ENCODE measurements at regions not wholly inside any gene's neighbourhood (a gene's known extent, or its start where the extent isn't known, plus 50 kb on each side); places are given as distances from the start of the nearest gene placed in this dataset.

DNA sequence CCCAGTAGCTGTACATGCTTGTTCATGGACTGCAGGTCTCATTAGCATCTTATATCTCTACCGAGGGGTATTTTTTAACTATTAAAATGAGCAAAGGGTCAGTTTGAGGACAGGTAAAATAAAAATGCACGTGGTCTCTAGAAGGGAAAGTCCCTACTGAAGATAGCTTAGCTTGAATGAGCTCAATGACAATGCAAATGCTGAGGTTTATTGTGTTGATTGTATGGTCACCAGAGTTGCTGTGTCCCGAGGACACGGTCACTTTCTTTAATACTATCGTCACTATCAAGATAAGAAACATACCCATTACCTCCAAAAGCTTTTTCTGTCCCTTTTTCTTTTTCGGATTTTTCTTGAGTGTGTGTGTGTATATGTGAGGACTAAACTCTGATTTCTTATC lies 250.5 kb upstream of the PRKX start:
- H3K4me3 ChIP-seq (ENCODE audit: low read depth, low read length, poor library complexity, severe bottlenecking) = no peak overlapping the region
- H3K9ac ChIP-seq (ENCODE audit: low read length) = no peak overlapping the region
- H3K27ac ChIP-seq (ENCODE audit: low read depth, low read length, poor library complexity, severe bottlenecking) = no peak overlapping the region
- H3K4me2 ChIP-seq (ENCODE audit: low read length) = no peak overlapping the region
- no peaks in the 10 kb centered on the region for H3K79me2 ChIP-seq (ENCODE audit: insufficient read depth, low read length)
- no peaks in the 10 kb centered on the region for H3K36me3 ChIP-seq (ENCODE audit: insufficient read depth, low read length)
- no peaks in the 10 kb centered on the region for H3K9me2 ChIP-seq (ENCODE audit: low read depth, low read length)
- no peaks in the 10 kb centered on the region for H4K20me1 ChIP-seq (ENCODE audit: insufficient read depth, low read length)
- H3K27me3 ChIP-seq (ENCODE audit: insufficient read depth, low read length) = no peaks in the 10 kb centered on the region
- H2AFZ ChIP-seq (ENCODE audit: low read length) = no peak overlapping the region
- no peaks in the 10 kb centered on the region for H3K4me1 ChIP-seq (ENCODE audit: insufficient read depth, low read length, severe bottlenecking)
- no peaks in the 10 kb centered on the region for H3K9me3 ChIP-seq (ENCODE audit: low read length)
- no peaks in the 10 kb centered on the region for H3F3A ChIP-seq (ENCODE audit: insufficient read depth, low read length)
- TF ChIP-seq EZH2 (IDR thresholded peaks at IDR 0.05; ENCODE audit: borderline replicate concordance, low read length) = no peak

DNA sequence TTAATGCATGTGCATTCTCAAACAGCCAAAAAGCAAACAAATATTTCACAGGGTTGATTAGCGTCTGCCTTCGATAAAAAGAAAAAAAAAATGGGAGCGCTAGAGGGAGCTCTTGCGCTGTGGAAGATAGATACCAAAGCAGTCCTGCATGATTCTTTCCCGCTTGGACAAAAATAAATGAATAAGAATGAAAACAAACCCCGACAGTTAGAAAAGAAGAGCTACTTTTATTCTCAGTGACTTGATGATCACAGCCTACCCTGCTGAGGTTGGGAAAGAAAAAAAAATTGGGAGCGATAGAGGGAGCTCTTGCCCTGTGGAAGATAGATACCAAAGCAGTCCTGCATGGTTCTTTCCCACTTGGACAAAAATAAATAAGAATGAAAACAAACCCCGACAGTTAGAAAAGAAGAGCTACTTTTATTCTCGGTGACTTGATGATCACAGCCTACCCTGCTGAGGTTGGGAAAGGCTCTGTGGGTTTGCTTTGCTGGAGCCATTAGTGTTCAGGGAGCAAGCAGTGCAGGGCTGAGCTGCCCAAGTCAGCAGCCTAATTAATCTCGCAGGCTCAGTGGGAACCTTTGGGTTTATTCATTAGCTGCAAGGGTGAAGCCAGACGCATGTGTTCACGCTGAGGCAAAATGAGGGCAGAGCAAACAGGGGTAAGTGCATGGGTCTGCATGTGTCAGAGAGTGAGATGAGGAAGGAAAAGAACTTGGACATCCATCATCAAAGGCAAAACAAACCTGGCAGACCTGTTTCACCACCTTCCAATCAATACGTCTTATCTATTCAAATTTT lies 249.3 kb upstream of the PRKX start:
- H2AFZ ChIP-seq (ENCODE audit: low read length) = no peak overlapping the region

DNA sequence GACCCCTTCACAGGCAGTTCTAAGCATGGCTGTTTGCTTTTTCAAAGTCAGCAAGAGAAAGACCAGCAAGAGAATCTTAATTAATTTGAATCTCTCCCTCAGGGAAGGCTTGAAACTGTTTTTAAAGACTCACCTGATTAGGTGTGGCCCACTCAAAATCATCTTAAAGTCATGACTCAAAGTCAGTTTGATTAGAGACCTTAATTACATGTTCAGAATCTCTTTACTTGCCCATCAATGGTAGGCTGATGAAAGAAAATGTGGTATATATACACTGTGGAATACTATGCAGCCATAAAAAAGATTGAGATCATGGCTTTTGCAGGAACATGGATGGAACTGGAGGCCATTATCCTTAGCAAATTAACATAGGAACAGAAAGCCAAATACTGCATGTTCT lies 247.5 kb upstream of the PRKX start:
- H4K20me1 ChIP-seq (ENCODE audit: insufficient read depth, low read length) = no peaks in the 10 kb centered on the region
- no peaks in the 10 kb centered on the region for H3K9me2 ChIP-seq (ENCODE audit: low read depth, low read length)
- no peaks in the 10 kb centered on the region for H3K36me3 ChIP-seq (ENCODE audit: insufficient read depth, low read length)
- no peak overlapping the region for H3K9ac ChIP-seq (ENCODE audit: low read length)
- no peaks in the 10 kb centered on the region for H3K79me2 ChIP-seq (ENCODE audit: insufficient read depth, low read length)
- no peaks in the 10 kb centered on the region for H3K9me3 ChIP-seq (ENCODE audit: low read length)
- H3K4me3 ChIP-seq (ENCODE audit: low read depth, low read length, poor library complexity, severe bottlenecking) = no peak overlapping the region
- H3F3A ChIP-seq (ENCODE audit: insufficient read depth, low read length) = no peaks in the 10 kb centered on the region
- TF ChIP-seq EZH2 (IDR thresholded peaks at IDR 0.05; ENCODE audit: borderline replicate concordance, low read length) = no peak
- TF ChIP-seq, protein P1, sequence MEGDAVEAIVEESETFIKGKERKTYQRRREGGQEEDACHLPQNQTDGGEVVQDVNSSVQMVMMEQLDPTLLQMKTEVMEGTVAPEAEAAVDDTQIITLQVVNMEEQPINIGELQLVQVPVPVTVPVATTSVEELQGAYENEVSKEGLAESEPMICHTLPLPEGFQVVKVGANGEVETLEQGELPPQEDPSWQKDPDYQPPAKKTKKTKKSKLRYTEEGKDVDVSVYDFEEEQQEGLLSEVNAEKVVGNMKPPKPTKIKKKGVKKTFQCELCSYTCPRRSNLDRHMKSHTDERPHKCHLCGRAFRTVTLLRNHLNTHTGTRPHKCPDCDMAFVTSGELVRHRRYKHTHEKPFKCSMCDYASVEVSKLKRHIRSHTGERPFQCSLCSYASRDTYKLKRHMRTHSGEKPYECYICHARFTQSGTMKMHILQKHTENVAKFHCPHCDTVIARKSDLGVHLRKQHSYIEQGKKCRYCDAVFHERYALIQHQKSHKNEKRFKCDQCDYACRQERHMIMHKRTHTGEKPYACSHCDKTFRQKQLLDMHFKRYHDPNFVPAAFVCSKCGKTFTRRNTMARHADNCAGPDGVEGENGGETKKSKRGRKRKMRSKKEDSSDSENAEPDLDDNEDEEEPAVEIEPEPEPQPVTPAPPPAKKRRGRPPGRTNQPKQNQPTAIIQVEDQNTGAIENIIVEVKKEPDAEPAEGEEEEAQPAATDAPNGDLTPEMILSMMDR (IDR thresholded peaks at IDR 0.05; ENCODE audit: low read length) = no peak
- no peaks in the 10 kb centered on the region for H3K27me3 ChIP-seq (ENCODE audit: insufficient read depth, low read length)
- H3K4me2 ChIP-seq (ENCODE audit: low read length) = no peak overlapping the region
- H2AFZ ChIP-seq (ENCODE audit: low read length) = no peak overlapping the region
- no peak overlapping the region for H3K27ac ChIP-seq (ENCODE audit: low read depth, low read length, poor library complexity, severe bottlenecking)
- H3K4me1 ChIP-seq (ENCODE audit: insufficient read depth, low read length, severe bottlenecking) = no peaks in the 10 kb centered on the region

More for the DNA sequence above, 249.3 kb upstream of the PRKX start:
- H3K79me2 ChIP-seq (ENCODE audit: insufficient read depth, low read length) = no peaks in the 10 kb centered on the region
- no peaks in the 10 kb centered on the region for H3F3A ChIP-seq (ENCODE audit: insufficient read depth, low read length)
- TF ChIP-seq, protein P1 (IDR thresholded peaks at IDR 0.05; ENCODE audit: low read length) = peak; percentile 46
- no peak for TF ChIP-seq EZH2 (IDR thresholded peaks at IDR 0.05; ENCODE audit: borderline replicate concordance, low read length)
- no peaks in the 10 kb centered on the region for H4K20me1 ChIP-seq (ENCODE audit: insufficient read depth, low read length)
- H3K27ac ChIP-seq (ENCODE audit: low read depth, low read length, poor library complexity, severe bottlenecking) = no peak overlapping the region
- H3K4me2 ChIP-seq (ENCODE audit: low read length) = no peak overlapping the region
- H3K9ac ChIP-seq (ENCODE audit: low read length) = no peak overlapping the region
- no peaks in the 10 kb centered on the region for H3K9me2 ChIP-seq (ENCODE audit: low read depth, low read length)
- H3K4me3 ChIP-seq (ENCODE audit: low read depth, low read length, poor library complexity, severe bottlenecking) = no peak overlapping the region
- H3K27me3 ChIP-seq (ENCODE audit: insufficient read depth, low read length) = no peaks in the 10 kb centered on the region
- no peaks in the 10 kb centered on the region for H3K9me3 ChIP-seq (ENCODE audit: low read length)
- no peaks in the 10 kb centered on the region for H3K36me3 ChIP-seq (ENCODE audit: insufficient read depth, low read length)
- no peaks in the 10 kb centered on the region for H3K4me1 ChIP-seq (ENCODE audit: insufficient read depth, low read length, severe bottlenecking)

DNA sequence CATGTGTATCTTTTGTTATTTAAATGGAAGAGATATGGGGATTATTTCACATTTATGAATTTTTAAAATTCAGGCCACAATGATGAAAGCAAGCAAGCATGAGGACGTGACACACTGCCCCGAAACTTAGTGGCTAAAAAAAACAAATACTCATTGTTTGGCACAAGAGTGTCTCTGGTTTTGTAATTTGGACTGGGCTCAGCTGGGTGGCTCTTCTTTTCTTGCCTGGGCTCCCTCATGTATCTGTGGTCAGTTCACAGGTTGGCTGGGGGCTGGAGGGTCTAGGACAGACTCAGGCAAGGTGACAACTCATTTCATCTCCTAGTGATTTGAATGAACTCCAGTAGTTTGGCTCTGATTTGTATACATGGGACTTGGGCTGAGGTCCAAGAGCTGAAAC lies 238.4 kb upstream of the PRKX start:
- no peaks in the 10 kb centered on the region for H3F3A ChIP-seq (ENCODE audit: insufficient read depth, low read length)
- H3K36me3 ChIP-seq (ENCODE audit: insufficient read depth, low read length) = no peaks in the 10 kb centered on the region
- H3K9me3 ChIP-seq (ENCODE audit: low read length) = no peaks in the 10 kb centered on the region
- no peak overlapping the region for H3K9ac ChIP-seq (ENCODE audit: low read length)
- no peak overlapping the region for H3K4me2 ChIP-seq (ENCODE audit: low read length)
- H3K27me3 ChIP-seq (ENCODE audit: insufficient read depth, low read length) = no peaks in the 10 kb centered on the region
- H3K9me2 ChIP-seq (ENCODE audit: low read depth, low read length) = no peaks in the 10 kb centered on the region
- no peak overlapping the region for H3K27ac ChIP-seq (ENCODE audit: low read depth, low read length, poor library complexity, severe bottlenecking)
- no peak overlapping the region for H3K4me3 ChIP-seq (ENCODE audit: low read depth, low read length, poor library complexity, severe bottlenecking)
- no peaks in the 10 kb centered on the region for H4K20me1 ChIP-seq (ENCODE audit: insufficient read depth, low read length)
- no peaks in the 10 kb centered on the region for H3K79me2 ChIP-seq (ENCODE audit: insufficient read depth, low read length)
- no peak overlapping the region for H2AFZ ChIP-seq (ENCODE audit: low read length)
- no peaks in the 10 kb centered on the region for H3K4me1 ChIP-seq (ENCODE audit: insufficient read depth, low read length, severe bottlenecking)
- TF ChIP-seq, protein P1 (IDR thresholded peaks at IDR 0.05; ENCODE audit: low read length) = no peak
- no peak for TF ChIP-seq EZH2 (IDR thresholded peaks at IDR 0.05; ENCODE audit: borderline replicate concordance, low read length)

Data from OCI-LY1 (cell line).